ENCODE measurements at regions not wholly inside any gene's neighbourhood (a gene's known extent, or its start where the extent isn't known, plus 50 kb on each side); places are given as distances from the start of the nearest gene placed in this dataset.
"Not testable (repeated sequence)": the region's sequence is repeated elsewhere in the genome, so short reads cannot be mapped to it uniquely, and the experiment has no call there.

DNA sequence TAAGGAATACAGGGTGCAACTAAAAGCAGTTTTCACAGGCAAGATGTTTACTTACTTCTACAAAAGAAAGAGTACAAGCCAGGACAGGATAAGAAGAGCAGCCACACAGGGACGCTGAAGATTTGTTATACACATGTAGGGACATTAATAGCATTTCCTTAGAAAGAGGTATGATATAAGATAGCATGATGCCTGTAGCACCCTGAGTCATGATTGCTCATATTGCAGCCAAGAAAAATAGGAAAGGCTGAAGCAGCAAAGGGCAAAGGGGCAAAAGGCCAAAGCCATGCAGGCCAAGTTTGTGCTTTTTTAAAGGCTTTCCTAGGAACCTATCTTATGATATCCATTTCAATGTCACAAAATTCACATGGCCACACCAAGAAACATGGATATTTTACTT lies 552.0 kb upstream of the TPTE start:
- not testable (repeated sequence) for TF ChIP-seq HNF4A, TAF1 (conservative IDR thresholded peaks at IDR 0.05)
- TF ChIP-seq, protein P1, sequence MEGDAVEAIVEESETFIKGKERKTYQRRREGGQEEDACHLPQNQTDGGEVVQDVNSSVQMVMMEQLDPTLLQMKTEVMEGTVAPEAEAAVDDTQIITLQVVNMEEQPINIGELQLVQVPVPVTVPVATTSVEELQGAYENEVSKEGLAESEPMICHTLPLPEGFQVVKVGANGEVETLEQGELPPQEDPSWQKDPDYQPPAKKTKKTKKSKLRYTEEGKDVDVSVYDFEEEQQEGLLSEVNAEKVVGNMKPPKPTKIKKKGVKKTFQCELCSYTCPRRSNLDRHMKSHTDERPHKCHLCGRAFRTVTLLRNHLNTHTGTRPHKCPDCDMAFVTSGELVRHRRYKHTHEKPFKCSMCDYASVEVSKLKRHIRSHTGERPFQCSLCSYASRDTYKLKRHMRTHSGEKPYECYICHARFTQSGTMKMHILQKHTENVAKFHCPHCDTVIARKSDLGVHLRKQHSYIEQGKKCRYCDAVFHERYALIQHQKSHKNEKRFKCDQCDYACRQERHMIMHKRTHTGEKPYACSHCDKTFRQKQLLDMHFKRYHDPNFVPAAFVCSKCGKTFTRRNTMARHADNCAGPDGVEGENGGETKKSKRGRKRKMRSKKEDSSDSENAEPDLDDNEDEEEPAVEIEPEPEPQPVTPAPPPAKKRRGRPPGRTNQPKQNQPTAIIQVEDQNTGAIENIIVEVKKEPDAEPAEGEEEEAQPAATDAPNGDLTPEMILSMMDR (IDR thresholded peaks at IDR 0.05; ENCODE audit: low read depth, low read length, missing input control) = not testable (repeated sequence)
